ENCODE measurements at regions not wholly inside any gene's neighbourhood (a gene's known extent, or its start where the extent isn't known, plus 50 kb on each side); places are given as distances from the start of the nearest gene placed in this dataset.

GRCh38 chr3:70861855-70862254 is 549.4 kb upstream of the MDFIC2 start:
- no peak for TF ChIP-seq CTCF (optimal IDR thresholded peaks at IDR 0.05 in 1 of 3, IDR thresholded peaks at IDR 0.05 in 1 of 3, conservative IDR thresholded peaks at IDR 0.05 in 1 of 3; ENCODE audit: extremely low read depth in 1 of 3, insufficient read depth in 2 of 3, low read length in 3 of 3)
- TF ChIP-seq EZH2 (IDR thresholded peaks at IDR 0.05; ENCODE audit: low read length) = no peak
